ENCODE measurements at regions not wholly inside any gene's neighbourhood (a gene's known extent, or its start where the extent isn't known, plus 50 kb on each side); places are given as distances from the start of the nearest gene placed in this dataset.

- TF ChIP-seq CTCF (IDR thresholded peaks at IDR 0.05) (no peak), POLR2A (IDR thresholded peaks at IDR 0.05) (no peak), POLR2AphosphoS5 (IDR thresholded peaks at IDR 0.05) (no peak)
These were observed 138.7 kb upstream of the TGFBR2 start for GRCh38 chr3:30467596-30468238.

Data from sigmoid colon (tissue), 4 donors.